ENCODE measurements at regions not wholly inside any gene's neighbourhood (a gene's known extent, or its start where the extent isn't known, plus 50 kb on each side); places are given as distances from the start of the nearest gene placed in this dataset.

DNA sequence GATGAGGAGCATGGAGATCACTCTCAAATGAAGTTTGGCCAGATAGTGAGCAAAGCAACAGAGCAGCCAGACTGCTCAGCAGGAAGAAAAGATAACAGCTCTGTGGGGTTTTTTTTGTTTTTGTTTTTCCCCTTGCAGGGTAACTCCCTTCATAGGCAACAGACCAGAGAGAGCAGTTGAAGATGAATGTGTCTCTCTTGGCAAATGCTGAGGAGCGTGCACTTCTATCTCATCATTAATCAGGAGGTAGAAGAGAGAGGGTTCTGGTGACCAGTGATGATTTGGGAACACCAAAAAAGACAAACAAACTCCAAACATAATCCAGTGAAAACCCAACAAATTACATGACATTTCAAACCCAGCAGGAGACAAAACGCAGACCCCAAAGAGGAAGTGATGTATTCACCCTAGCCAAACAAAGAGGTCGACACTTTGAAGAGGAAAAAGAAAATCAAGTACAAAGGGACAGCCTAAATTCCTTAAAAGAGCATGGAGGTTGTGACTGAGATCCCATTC lies 66.2 kb upstream of the RREB1 start (continued):
- TF ChIP-seq BHLHE40 (IDR thresholded peaks at IDR 0.05; ENCODE audit: low read length) (no peak), ZNF263 (CRISPR knock-in tag; IDR thresholded peaks at IDR 0.05; ENCODE audit: borderline replicate concordance) (0 out of 2 replicates have a peak, but pooled peaks have one; percentile 23), ZNF146 (CRISPR knock-in tag; IDR thresholded peaks at IDR 0.05; ENCODE audit: unreplicated experiment) (no peak), SMAD3 (CRISPR knock-in tag; conservative IDR thresholded peaks at IDR 0.05) (no peak), HLTF (IDR thresholded peaks at IDR 0.05) (0 out of 2 replicates have a peak, but pooled peaks have one; percentile 17), ZNF347 (CRISPR knock-in tag; IDR thresholded peaks at IDR 0.05; ENCODE audit: low read depth) (no peak), EHMT2 (IDR thresholded peaks at IDR 0.05) (peak; percentile 74), MCM5 (IDR thresholded peaks at IDR 0.05; ENCODE audit: low read depth) (no peak), GATA2 (CRISPR knock-in tag; IDR thresholded peaks at IDR 0.05) (peak; percentile 15; the same call in 1 of the 2 replicates), NR3C1 (CRISPR knock-in tag; IDR thresholded peaks at IDR 0.05) (no peak), TAL1 (IDR thresholded peaks at IDR 0.05) (peak; percentile 55; the same call in 1 of the 2 replicates), PRMT5 (CRISPR knock-in tag; IDR thresholded peaks at IDR 0.05) (no peak), ZNF639 (CRISPR knock-in tag; conservative IDR thresholded peaks at IDR 0.05 in 1 of 2, IDR thresholded peaks at IDR 0.05 in 1 of 2) (0 out of 4 replicates have a peak, but pooled peaks of 1 of the 2 experiments have one; percentile 16), TAF7 (tag; IDR thresholded peaks at IDR 0.05) (no peak), ARID1B (IDR thresholded peaks at IDR 0.05) (peak; percentile 76), ELF1 (tag; IDR thresholded peaks at IDR 0.05) (no peak), ZSCAN29 (IDR thresholded peaks at IDR 0.05) (no peak), TRIM28 (IDR thresholded peaks at IDR 0.05) (0 out of 2 replicates have a peak, but pooled peaks have one; percentile 29), TSC22D4 (tag; IDR thresholded peaks at IDR 0.05) (no peak), DPF2 (IDR thresholded peaks at IDR 0.05) (peak; percentile 68; the same call in 1 of the 2 replicates), BCOR (IDR thresholded peaks at IDR 0.05) (no peak), PHB2 (IDR thresholded peaks at IDR 0.05; ENCODE audit: low read depth) (no peak), NFIC (IDR thresholded peaks at IDR 0.05) (peak; percentile 31; the same call in 1 of the 2 replicates), FOXJ3 (CRISPR knock-in tag; IDR thresholded peaks at IDR 0.05) (no peak), SAFB2 (IDR thresholded peaks at IDR 0.05; ENCODE audit: borderline replicate concordance, low read depth, low read length, severe bottlenecking) (no peak), SIN3A (IDR thresholded peaks at IDR 0.05; ENCODE audit: borderline replicate concordance in 2 of 2, control insufficient read depth in 1 of 2, low read depth in 2 of 2, low read length in 2 of 2) (no peak), SUPT5H (IDR thresholded peaks at IDR 0.05) (peak; percentile 47; the same call in 1 of the 2 replicates), FOSL1 (tag; conservative IDR thresholded peaks at IDR 0.05) (peak; percentile 32; the same call in 1 of the 2 replicates), SNIP1 (IDR thresholded peaks at IDR 0.05; ENCODE audit: low read depth) (no peak), BRD9 (IDR thresholded peaks at IDR 0.05; ENCODE audit: low read depth, partially characterized antibody) (peak; percentile 46), HDAC3 (IDR thresholded peaks at IDR 0.05; ENCODE audit: borderline replicate concordance, partially characterized antibody) (peak; percentile 32), SRSF3 (IDR thresholded peaks at IDR 0.05; ENCODE audit: insufficient read depth, low read length) (no peak), KLF6 (CRISPR knock-in tag; IDR thresholded peaks at IDR 0.05; ENCODE audit: borderline replicate concordance) (no peak)
- TF ChIP-seq, protein P1, sequence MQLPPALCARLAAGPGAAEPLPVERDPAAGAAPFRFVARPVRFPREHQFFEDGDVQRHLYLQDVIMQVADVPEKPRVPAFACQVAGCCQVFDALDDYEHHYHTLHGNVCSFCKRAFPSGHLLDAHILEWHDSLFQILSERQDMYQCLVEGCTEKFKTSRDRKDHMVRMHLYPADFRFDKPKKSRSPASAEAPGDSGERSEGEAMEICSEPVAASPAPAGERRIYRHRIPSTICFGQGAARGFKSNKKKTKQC (CRISPR knock-in tag; IDR thresholded peaks at IDR 0.05): no peak

Data from K562 (cell line).